Esophagus muscularis mucosa (tissue), 3 donors: ENCODE measurements at regions not wholly inside any gene's neighbourhood (a gene's known extent, or its start where the extent isn't known, plus 50 kb on each side); places are given as distances from the start of the nearest gene placed in this dataset.

Experiments
- POLR2A ChIP-seq: fragments of 450-650 bp; IDR thresholded peaks from one replicate; pipeline ENCODE4 v1.6.1; 2017; ENCODE audit warnings: antibody characterized with exemption, moderate library complexity, mild to moderate bottlenecking, low read depth
- POLR2AphosphoS5 ChIP-seq, 2 donors: sonication (generic); formaldehyde crosslinking; IDR thresholded peaks; one replicate each; pipeline ENCODE4 v1.6.1; 2017; ENCODE audit warnings: antibody characterized with exemption in 2 of 2
- TF ChIP-seq, protein P1 (sequence below), 3 experiments: fragments of 200-600 bp in 2 of 3; fragments of 450-650 bp in 1 of 3; sonication (generic) in 2 of 3; IDR thresholded peaks; one replicate each; pipeline ENCODE4 v1.5.1; 2017 to 2019; ENCODE audit warnings: antibody characterized with exemption in 3 of 3, mild to moderate bottlenecking in 2 of 3, moderate library complexity in 1 of 3

DNA sequence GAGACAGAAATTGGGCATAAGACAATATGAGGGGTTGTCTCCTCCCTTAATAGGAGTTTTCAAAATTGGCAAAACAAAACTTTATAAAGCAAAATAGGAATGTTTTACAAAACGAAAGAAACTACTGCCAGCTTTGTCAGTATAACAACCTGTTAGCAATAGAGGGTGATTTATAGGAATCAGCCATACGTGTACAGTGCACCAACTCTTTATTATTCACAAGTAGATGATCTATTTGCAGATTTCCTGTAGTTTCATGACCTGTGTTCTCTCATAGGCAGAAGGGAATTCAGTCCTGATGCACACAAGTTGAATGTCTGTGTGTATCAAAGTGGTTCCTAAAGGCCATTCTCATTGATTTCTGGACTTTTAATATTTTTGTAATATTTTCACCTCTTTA, 116.3 kb downstream of the MFAP3L start:
- TF ChIP-seq POLR2AphosphoS5 (IDR thresholded peaks at IDR 0.05) (no peak), POLR2A (no peak)
- TF ChIP-seq, protein P1, sequence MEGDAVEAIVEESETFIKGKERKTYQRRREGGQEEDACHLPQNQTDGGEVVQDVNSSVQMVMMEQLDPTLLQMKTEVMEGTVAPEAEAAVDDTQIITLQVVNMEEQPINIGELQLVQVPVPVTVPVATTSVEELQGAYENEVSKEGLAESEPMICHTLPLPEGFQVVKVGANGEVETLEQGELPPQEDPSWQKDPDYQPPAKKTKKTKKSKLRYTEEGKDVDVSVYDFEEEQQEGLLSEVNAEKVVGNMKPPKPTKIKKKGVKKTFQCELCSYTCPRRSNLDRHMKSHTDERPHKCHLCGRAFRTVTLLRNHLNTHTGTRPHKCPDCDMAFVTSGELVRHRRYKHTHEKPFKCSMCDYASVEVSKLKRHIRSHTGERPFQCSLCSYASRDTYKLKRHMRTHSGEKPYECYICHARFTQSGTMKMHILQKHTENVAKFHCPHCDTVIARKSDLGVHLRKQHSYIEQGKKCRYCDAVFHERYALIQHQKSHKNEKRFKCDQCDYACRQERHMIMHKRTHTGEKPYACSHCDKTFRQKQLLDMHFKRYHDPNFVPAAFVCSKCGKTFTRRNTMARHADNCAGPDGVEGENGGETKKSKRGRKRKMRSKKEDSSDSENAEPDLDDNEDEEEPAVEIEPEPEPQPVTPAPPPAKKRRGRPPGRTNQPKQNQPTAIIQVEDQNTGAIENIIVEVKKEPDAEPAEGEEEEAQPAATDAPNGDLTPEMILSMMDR (IDR thresholded peaks at IDR 0.05) = no peak
